NCI-H2196 (cell line): ENCODE measurements at regions not wholly inside any gene's neighbourhood (a gene's known extent, or its start where the extent isn't known, plus 50 kb on each side); places are given as distances from the start of the nearest gene placed in this dataset.

Experiments used
- DNase-seq: peaks from one replicate; lab custom pipeline; 2025; ENCODE audit not compliant: unreplicated experiment; lab: John Stamatoyannopoulos, UW

GRCh38 chr20:11032611-11033010 is 358.8 kb upstream of the JAG1 start:
- DNase-seq = no peak

- no peak for DNase-seq
Measured at GRCh38 chr20:11034025-11034424, 360.2 kb upstream of the JAG1 start.

- no peak for DNase-seq
Measured at GRCh38 chr20:11035211-11035610, 361.4 kb upstream of the JAG1 start.

- DNase-seq = no peak
Measured at GRCh38 chr20:11041396-11041795, 367.6 kb upstream of the JAG1 start.

GRCh38 chr20:11043001-11043400 is 369.2 kb upstream of the JAG1 start:
- no peak for DNase-seq

GRCh38 chr20:11044561-11044960 is 370.8 kb upstream of the JAG1 start:
- no peak for DNase-seq

GRCh38 chr20:11045412-11046175 is 371.8 kb upstream of the JAG1 start:
- DNase-seq = no peak

GRCh38 chr20:11047559-11047958 is 373.8 kb upstream of the JAG1 start:
- no peak for DNase-seq

- DNase-seq = no peak
Measured at GRCh38 chr20:11048739-11049138, 374.9 kb upstream of the JAG1 start.

GRCh38 chr20:11050350-11050749 is 376.6 kb upstream of the JAG1 start:
- DNase-seq = no peak

GRCh38 chr20:11051136-11051535 is 377.3 kb upstream of the JAG1 start:
- no peak for DNase-seq

GRCh38 chr20:11053310-11053709 is 379.5 kb upstream of the JAG1 start:
- no peak for DNase-seq

GRCh38 chr20:11054266-11054993 is 380.6 kb upstream of the JAG1 start:
- DNase-seq = no peak

GRCh38 chr20:11056414-11056813 is 382.6 kb upstream of the JAG1 start:
- DNase-seq = no peak

GRCh38 chr20:11057624-11058023 is 383.8 kb upstream of the JAG1 start:
- DNase-seq = no peak

- no peak for DNase-seq
Measured at GRCh38 chr20:11059659-11060058, 385.9 kb upstream of the JAG1 start.

- no peak for DNase-seq
Measured at GRCh38 chr20:11060423-11061185, 386.8 kb upstream of the JAG1 start.

- DNase-seq = no peak
Measured at GRCh38 chr20:11063444-11063843, 389.6 kb upstream of the JAG1 start.

GRCh38 chr20:11064946-11065345 is 391.1 kb upstream of the JAG1 start:
- no peak for DNase-seq

- DNase-seq = no peak
Measured at GRCh38 chr20:11067359-11067758, 393.6 kb upstream of the JAG1 start.

- DNase-seq = no peak
Measured at GRCh38 chr20:11072982-11073381, 399.2 kb upstream of the JAG1 start.
